NCI-H82 (cell line): ENCODE measurements at regions not wholly inside any gene's neighbourhood (a gene's known extent, or its start where the extent isn't known, plus 50 kb on each side); places are given as distances from the start of the nearest gene placed in this dataset.

Experiments
- DNase-seq: peaks from one replicate; lab custom pipeline; 2025; lab: John Stamatoyannopoulos, UW

DNA sequence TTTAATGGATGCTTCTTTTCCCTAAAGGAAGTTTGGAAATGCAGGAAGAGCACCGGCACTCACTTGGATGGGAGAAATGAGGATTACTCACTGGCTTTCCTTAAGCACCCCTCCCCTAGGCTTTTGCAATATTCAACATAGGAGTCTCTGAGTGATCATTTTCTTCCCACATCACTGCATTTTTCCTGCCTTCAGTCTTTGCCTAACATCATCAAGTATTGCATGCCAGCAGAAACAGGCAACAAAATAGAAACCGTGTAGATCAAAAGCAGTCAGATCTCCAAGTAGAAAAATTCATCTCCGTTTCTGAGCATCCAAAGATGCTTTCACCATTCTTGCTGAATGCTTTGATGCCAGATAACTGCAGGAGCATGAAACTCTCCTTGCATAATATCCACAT, 119.9 kb downstream of the ADCYAP1R1 start:
- no peak for DNase-seq

DNA sequence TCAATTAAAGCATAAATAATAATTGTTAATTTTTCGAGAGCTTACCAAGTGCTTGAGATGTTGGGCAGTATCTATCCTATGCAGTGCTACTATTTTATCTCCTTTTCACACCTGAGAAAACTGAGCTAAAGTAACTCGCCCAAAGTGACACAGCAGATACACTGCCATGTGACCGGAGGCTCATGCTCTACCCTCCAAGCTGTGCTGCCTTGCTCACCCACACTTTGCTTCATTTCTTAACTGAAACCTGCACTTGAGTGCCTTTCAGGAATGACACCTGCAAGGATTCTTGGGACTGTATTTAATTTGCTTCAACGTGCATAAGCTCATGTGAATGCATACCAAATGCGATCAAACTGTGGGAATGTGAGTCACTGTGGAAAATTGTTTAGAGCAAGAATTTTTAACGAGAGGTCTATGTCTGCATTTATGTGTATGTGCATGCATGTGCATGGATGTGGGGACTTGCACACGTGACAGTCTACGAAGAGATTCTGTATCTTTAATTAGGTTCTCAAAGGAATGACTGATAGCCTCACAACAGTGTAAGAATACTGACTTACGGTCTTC, 119.2 kb downstream of the ADCYAP1R1 start:
- DNase-seq = no peak
